Motor neuron (in vitro differentiated cells): ENCODE measurements at regions not wholly inside any gene's neighbourhood (a gene's known extent, or its start where the extent isn't known, plus 50 kb on each side); places are given as distances from the start of the nearest gene placed in this dataset.

Experiments used
- ATAC-seq, 8 experiments: fragments of 200-7000 bp; cut with Tn5 transposase; replicated peaks in 6 of 8; 2 replicates each; pipeline ENCODE4 v1.8.0; 2021; ENCODE audit warnings: mild to moderate bottlenecking in 8 of 8, moderate library complexity in 8 of 8
- H3K27ac ChIP-seq, 2 donors: fragments of 250-450 bp; sonication (Bioruptor Pico); 2 replicates each; pipeline ENCODE4 v1.9.0; 2021; ENCODE audit warnings: antibody characterized with exemption in 2 of 2, mild to moderate bottlenecking in 2 of 2, moderate library complexity in 1 of 2
- H3K4me1 ChIP-seq, 2 donors: fragments of 250-450 bp; sonication (Bioruptor Pico); replicated peaks in 1 of 2; 2 replicates each; pipeline ENCODE4 v1.6.1; 2021; ENCODE audit warnings: antibody characterized with exemption in 2 of 2, mild to moderate bottlenecking in 2 of 2, moderate library complexity in 1 of 2
- H3K4me3 ChIP-seq, 5 donors: fragments of 250-450 bp; sonication (Bioruptor Pico); 2 replicates each; pipeline ENCODE4 v1.9.0; 2021; ENCODE audit warnings: antibody characterized with exemption in 5 of 5, mild to moderate bottlenecking in 5 of 5, moderate library complexity in 4 of 5
- WGBS, 10 experiments: fragments of 450-650 bp; shearing (Covaris generic); methylation state at CpG; one replicate each; pipeline ENCODE4 v1.0.0; 2022; 5-methylcytosine and 5-hydroxymethylcytosine counted together
- in situ Hi-C, 9 experiments: fragments of 400-800 bp; cut with MboI; loops; one replicate each; pipeline ENCODE4 v1.15.0; 2021; ENCODE audit warnings: low sequenced_read_pairs in 9 of 9, low pct_unique_long_range_greater_than_20kb in 2 of 9; ENCODE audit not compliant: unreplicated experiment in 9 of 9

DNA sequence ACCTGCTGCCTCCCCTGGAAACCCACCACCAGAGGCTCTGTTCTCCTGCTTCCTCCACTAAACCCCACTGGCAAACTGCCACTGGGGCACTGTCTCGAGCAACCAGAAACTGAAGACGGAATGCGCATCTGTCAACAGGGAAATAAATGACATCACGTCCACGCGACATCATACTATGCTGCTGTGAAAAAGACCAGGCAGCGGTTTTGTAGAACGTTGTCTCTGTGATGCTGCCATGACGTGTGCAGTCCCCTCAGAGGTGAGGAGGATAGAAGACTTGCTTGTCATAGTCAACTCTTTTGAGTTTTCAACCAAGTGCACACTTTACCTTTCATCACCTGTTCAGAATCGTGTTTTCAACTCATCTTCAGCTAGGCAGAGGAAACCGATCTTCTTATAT is 203.0 kb upstream of the IGF1R start:
- in situ Hi-C loops, result loop anchor here in 4 of 9 experiments (25.0 kb wide), 2 partner anchors 617 to 642 kb away; no protein-coding TSS in a partner anchor
- 30 to 95% (median 83%) methylated on average over 1 to 9 of the region's 11 CpGs; no CpG with 5 or more reads in 1 of the 10 experiments for WGBS, 10 experiments
- ATAC-seq, result no peak

GRCh38 chr15:98446083-98446482 is 202.3 kb upstream of the IGF1R start:
- no peak for ATAC-seq
- WGBS, 10 experiments, result 40 to 100% (median 67%) methylated on average over 1 to 5 of the region's 8 CpGs; no CpG with 5 or more reads in 3 of the 10 experiments

More for the DNA sequence above, 203.0 kb upstream of the IGF1R start:
- Histone ChIP-seq H3K4me3 (no peak overlapping the region), H3K27ac (no peak overlapping the region), H3K4me1 (peaks cover 15 to 18% of the 10 kb centered on the region in 2 donors)

GRCh38 chr15:98447069-98447468 is 201.3 kb upstream of the IGF1R start:
- in situ Hi-C loops, result loop anchor here in 4 of 9 experiments (25.0 kb wide), 2 partner anchors 615 to 640 kb away; no protein-coding TSS in a partner anchor
- 0 to 90% (median 56%) methylated on average over 2 to 8 of the region's 8 CpGs; no CpG with 5 or more reads in 1 of the 10 experiments for WGBS, 10 experiments
- no peak for ATAC-seq
- Histone ChIP-seq H3K4me1 (peaks cover 15 to 18% of the 10 kb centered on the region in 2 donors), H3K27ac (no peak overlapping the region), H3K4me3 (no peak overlapping the region)

More at GRCh38 chr15:98446083-98446482, 202.3 kb upstream of the IGF1R start:
- H3K4me3 ChIP-seq, result no peak overlapping the region
- in situ Hi-C loops, result loop anchor here in 4 of 9 experiments (25.0 kb wide), 2 partner anchors 616 to 641 kb away; no protein-coding TSS in a partner anchor
- peaks cover 15 to 18% of the 10 kb centered on the region in 2 donors for H3K4me1 ChIP-seq
- no peak overlapping the region for H3K27ac ChIP-seq

GRCh38 chr15:98451236-98451635 is 197.1 kb upstream of the IGF1R start:
- WGBS, 10 experiments, result 0 to 88% (median 75%) methylated on average over 1 to 8 of the region's 11 CpGs; no CpG with 5 or more reads in 3 of the 10 experiments
- in situ Hi-C loops, result no loop called here
- Histone ChIP-seq H3K27ac (no peak overlapping the region), H3K4me3 (no peak overlapping the region), H3K4me1 (no peaks in the 10 kb centered on the region)
- ATAC-seq, result no peak

GRCh38 chr15:98452238-98452637 is 196.1 kb upstream of the IGF1R start:
- no peak overlapping the region for H3K27ac ChIP-seq
- in situ Hi-C loops, result no loop called here
- no peaks in the 10 kb centered on the region for H3K4me1 ChIP-seq
- no peak overlapping the region for H3K4me3 ChIP-seq
- ATAC-seq, result no peak
- 40 to 100% (median 86%) methylated on average over 1 to 4 of the region's 4 CpGs; no CpG with 5 or more reads in 4 of the 10 experiments for WGBS, 10 experiments

GRCh38 chr15:98455904-98456303 is 192.4 kb upstream of the IGF1R start:
- 0 to 100% (median 71%) methylated on average over 1 to 5 of the region's 5 CpGs; no CpG with 5 or more reads in 1 of the 10 experiments for WGBS, 10 experiments
- H3K4me3 ChIP-seq, result no peak overlapping the region
- H3K27ac ChIP-seq, result no peak overlapping the region
- in situ Hi-C loops, result no loop called here
- no peaks in the 10 kb centered on the region for H3K4me1 ChIP-seq
- ATAC-seq, result peak in 1 of 8 experiments; percentile 50

DNA sequence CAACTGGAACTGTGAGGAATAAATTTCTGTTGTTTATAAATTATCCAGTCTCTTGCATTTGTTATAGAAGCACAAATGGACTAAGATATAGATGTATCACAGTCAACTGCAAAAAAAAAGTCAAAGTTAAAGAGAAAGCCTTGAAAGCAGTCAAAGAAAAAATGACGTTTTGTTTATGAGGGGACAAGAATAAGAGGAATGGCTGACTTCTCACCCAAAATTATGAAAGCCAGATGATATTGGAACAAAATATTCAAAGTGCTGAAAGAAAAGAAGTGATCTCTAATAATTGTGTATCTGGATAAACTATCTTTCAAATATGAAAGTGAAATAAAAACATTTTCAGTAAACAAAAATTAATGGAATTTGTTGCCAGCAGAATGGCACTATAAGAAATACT is 171.8 kb upstream of the IGF1R start:
- 0 to 95% (median 58%) methylated on average over 1 of the region's 1 CpG for WGBS, 10 experiments
- in situ Hi-C loops, result no loop called here
- Histone ChIP-seq H3K4me1 (peaks cover 0 to 5% of the 10 kb centered on the region in 2 donors), H3K4me3 (no peak overlapping the region), H3K27ac (no peak overlapping the region)
- no peak for ATAC-seq

GRCh38 chr15:98480844-98481243 is 167.5 kb upstream of the IGF1R start:
- 0 to 82% (median 52%) methylated on average over 1 to 10 of the region's 11 CpGs for WGBS, 10 experiments
- Histone ChIP-seq H3K27ac (no peak overlapping the region), H3K4me1 (peaks cover 0 to 5% of the 10 kb centered on the region in 2 donors), H3K4me3 (no peak overlapping the region)
- peak in 3 of 8 experiments; percentile 47 to 76 (median 68) for ATAC-seq
- in situ Hi-C loops, result no loop called here

GRCh38 chr15:98483575-98484130 is 164.7 kb upstream of the IGF1R start:
- in situ Hi-C loops, result no loop called here
- ATAC-seq, result no peak
- H3K4me1 ChIP-seq, result peaks cover 0 to 5% of the 10 kb centered on the region in 2 donors
- no peak overlapping the region for H3K4me3 ChIP-seq
- H3K27ac ChIP-seq, result no peak overlapping the region
- 20 to 100% (median 86%) methylated on average over 1 of the region's 1 CpG; no CpG with 5 or more reads in 1 of the 10 experiments for WGBS, 10 experiments

- H3K4me1 ChIP-seq, result peaks cover 0 to 5% of the 10 kb centered on the region in 2 donors
- no peak overlapping the region for H3K27ac ChIP-seq
- ATAC-seq, result no peak
- in situ Hi-C loops, result no loop called here
- no peak overlapping the region for H3K4me3 ChIP-seq
- 0 to 100% (median 50%) methylated on average over 1 of the region's 1 CpG; no CpG with 5 or more reads in 5 of the 10 experiments for WGBS, 10 experiments
Measured at GRCh38 chr15:98484914-98485313, 163.4 kb upstream of the IGF1R start.

DNA sequence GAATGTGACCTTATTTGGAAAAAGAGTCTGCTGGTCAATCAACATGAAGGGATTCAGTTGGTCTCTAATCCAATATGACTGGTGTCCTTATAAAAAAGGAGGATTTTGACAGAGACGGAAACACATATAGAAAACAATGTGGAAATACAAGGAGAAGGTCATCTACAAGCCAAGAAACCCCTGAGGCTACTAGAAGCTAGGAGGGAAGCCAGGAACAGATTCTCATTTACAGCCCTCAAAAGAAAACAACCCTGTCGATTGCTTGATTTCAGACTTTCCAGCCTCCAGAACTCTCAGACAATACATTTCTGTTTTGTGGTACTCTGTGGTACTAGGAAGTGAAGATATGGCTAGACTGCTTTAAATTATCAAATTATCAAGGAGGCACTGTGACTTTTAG is 162.9 kb upstream of the IGF1R start:
- H3K4me1 ChIP-seq, result peaks cover 0 to 4% of the 10 kb centered on the region in 2 donors
- 5 to 100% (median 91%) methylated on average over 1 to 2 of the region's 2 CpGs; no CpG with 5 or more reads in 3 of the 10 experiments for WGBS, 10 experiments
- no peak overlapping the region for H3K27ac ChIP-seq
- in situ Hi-C loops, result no loop called here
- no peak overlapping the region for H3K4me3 ChIP-seq
- ATAC-seq, result no peak

- WGBS, 10 experiments, result 20 to 100% (median 82%) methylated on average over 1 to 4 of the region's 5 CpGs; no CpG with 5 or more reads in 2 of the 10 experiments
- Histone ChIP-seq H3K4me3 (no peak overlapping the region), H3K27ac (no peak overlapping the region), H3K4me1 (no peaks in the 10 kb centered on the region)
- no peak for ATAC-seq
- in situ Hi-C loops, result no loop called here
Measured at GRCh38 chr15:98493966-98494511, 154.3 kb upstream of the IGF1R start.

DNA sequence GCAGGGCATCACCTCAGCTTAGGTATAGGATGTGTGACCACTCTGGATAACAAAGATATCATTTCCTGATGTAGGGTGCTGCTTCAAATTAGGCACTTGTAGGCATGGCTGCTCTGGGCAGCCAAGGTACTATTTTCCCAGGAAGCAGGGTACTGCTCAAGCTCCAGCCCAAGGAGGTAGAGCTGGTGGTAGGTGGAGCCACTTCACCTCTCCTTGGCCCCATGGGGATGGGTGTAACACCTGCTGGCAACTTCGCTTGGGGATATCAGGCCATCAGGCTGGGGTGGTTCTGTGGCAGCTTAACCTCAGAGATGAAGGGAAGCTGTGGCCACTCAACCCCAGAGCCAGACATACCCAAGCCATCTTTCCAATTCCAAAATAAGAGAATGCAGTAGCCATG is 147.1 kb upstream of the IGF1R start:
- in situ Hi-C loops, result loop anchor here in 3 of 9 experiments (25.0 kb wide), 4 partner anchors 136 to 561 kb away; partner anchors contain the start of gene IGF1R (in 1 of the 3)
- no CpG with 5 or more reads among the region's 1 CpG for WGBS, 10 experiments
- Histone ChIP-seq H3K27ac (no peak overlapping the region), H3K4me3 (no peak overlapping the region), H3K4me1 (no peaks in the 10 kb centered on the region)
- ATAC-seq, result no peak
